ENCODE measurements at regions not wholly inside any gene's neighbourhood (a gene's known extent, or its start where the extent isn't known, plus 50 kb on each side); places are given as distances from the start of the nearest gene placed in this dataset.

DNA sequence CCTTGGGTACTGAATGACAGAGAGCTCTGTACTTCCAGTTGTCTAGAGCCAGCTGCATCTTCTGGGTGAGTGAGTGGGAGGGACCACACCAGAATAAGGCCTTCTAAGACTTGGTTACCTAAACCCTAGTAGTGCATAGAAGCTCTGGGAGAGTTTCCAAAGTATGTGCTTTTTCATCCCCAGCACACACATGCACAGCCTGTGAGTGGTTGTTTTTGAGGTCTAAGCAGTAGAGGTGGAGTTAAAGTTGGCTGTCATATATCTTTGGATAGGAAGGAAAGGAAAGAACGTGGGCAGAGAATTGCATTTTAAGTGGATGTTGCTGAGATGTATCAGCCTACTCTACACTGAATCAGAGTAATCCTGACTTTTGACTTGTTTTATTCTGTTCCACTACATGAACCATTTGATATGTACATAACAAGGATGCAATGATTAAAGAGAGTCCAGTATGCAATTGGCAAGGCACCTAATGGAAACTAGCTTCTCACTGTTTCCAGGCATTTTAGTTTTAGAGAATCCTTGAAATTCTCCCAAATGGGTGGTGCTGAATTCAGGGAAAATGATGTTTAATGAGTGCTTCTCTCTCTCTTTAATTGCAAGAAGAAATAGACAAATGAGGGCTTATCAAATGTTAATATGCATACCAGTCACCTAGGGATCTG, 51.8 kb upstream of the PRICKLE1 start:
- POLR2A ChIA-PET: no interaction called here
- Histone ChIP-seq H3K9me3 (replicated peaks; ENCODE audit: control insufficient read depth, insufficient read depth, low read length) (no peaks in the 10 kb centered on the region), H3K4me2 (ENCODE audit: control insufficient read depth, insufficient read depth) (no peak overlapping the region), H3K4me1 (ENCODE audit: control insufficient read depth, insufficient read depth, low read length) (no peaks in the 10 kb centered on the region), H4K20me1 (ENCODE audit: control insufficient read depth, insufficient read depth) (no peaks in the 10 kb centered on the region), H3K4me3 (no peak overlapping the region), H3K36me3 (ENCODE audit: control insufficient read depth in 2 of 2, insufficient read depth in 2 of 2, low read length in 1 of 2) (no peaks in the 10 kb centered on the region), H3K27ac (ENCODE audit: control insufficient read depth, insufficient read depth) (no peak overlapping the region), H3K79me2 (ENCODE audit: control insufficient read depth, insufficient read depth, low read length) (no peaks in the 10 kb centered on the region), H2AFZ (ENCODE audit: control insufficient read depth, low read depth, low read length) (no peak overlapping the region), H3K27me3 (replicated peaks in 1 of 2; ENCODE audit: control insufficient read depth in 2 of 2, insufficient read depth in 2 of 2, low read length in 1 of 2) (no peaks in the 10 kb centered on the region), H3K9ac (ENCODE audit: control insufficient read depth, insufficient read depth, low read length) (no peak overlapping the region)
- FAIRE-seq (no peak), ATAC-seq (no peak), DNase-seq (ENCODE audit: low read depth, low spot score) (no peak)
- CTCF ChIA-PET: no interaction called here
- BruUV-seq (replicated peaks): no TSS peak
- SMC1A ChIA-PET (ENCODE audit: uncharacterized antibody, unreplicated experiment): interaction anchor here (0.9 kb wide), 1 partner anchor 12 kb away, joined by 3 read pairs; no protein-coding TSS in a partner anchor
- intact Hi-C loops (cut with micrococcal nuclease; ENCODE audit: unreplicated experiment): no loop called here
- RAD21 ChIA-PET (ENCODE audit: unreplicated experiment): no interaction called here
- in situ Hi-C loops (cut with MboI): no loop called here
- 10% methylated on average over 1 of the region's 1 CpG for WGBS (ENCODE audit: insufficient coverage, insufficient replicate concordance, low lambda C conversion rate, missing lambda C conversion rate)
- TF ChIP-seq NBN (IDR thresholded peaks at IDR 0.05) (no peak), PAX5 (IDR thresholded peaks at IDR 0.05; ENCODE audit: borderline replicate concordance, low read depth, low read length) (no peak), LARP7 (IDR thresholded peaks at IDR 0.05) (no peak), NFXL1 (IDR thresholded peaks at IDR 0.05; ENCODE audit: borderline replicate concordance) (no peak), TBL1XR1 (IDR thresholded peaks at IDR 0.05; ENCODE audit: low read depth, low read length) (no peak), SREBF2 (IDR thresholded peaks at IDR 0.05; ENCODE audit: low read length) (no peak)

DNA sequence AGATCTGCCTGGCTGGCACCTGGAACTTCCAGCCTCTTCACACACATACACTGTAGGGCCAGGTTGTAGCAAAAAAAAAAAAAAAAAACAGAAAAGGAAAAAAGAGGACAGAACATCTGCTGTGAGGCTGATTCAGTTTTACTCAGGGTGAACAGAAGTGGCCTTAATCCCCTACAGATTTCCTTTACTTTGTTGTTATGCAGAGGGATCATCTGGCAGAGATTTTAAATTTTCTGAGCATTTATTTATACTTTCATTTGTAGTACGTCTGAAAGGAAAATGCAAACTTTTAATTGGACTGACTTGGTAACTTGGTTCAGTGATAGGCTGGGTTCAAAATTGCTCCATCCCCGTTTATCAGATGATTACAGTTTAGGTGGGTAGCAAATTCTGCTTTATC, 50.8 kb upstream of the PRICKLE1 start:
- ChIA-PET CTCF (no interaction called here), SMC1A (ENCODE audit: uncharacterized antibody, unreplicated experiment) (no interaction called here), RAD21 (ENCODE audit: unreplicated experiment) (no interaction called here), POLR2A (no interaction called here)
- in situ Hi-C loops (cut with MboI): no loop called here
- Histone ChIP-seq H2AFZ (ENCODE audit: control insufficient read depth, low read depth, low read length) (no peak overlapping the region), H3K4me2 (ENCODE audit: control insufficient read depth, insufficient read depth) (no peak overlapping the region), H3K4me3 (no peak overlapping the region), H3K4me1 (ENCODE audit: control insufficient read depth, insufficient read depth, low read length) (no peaks in the 10 kb centered on the region), H3K9ac (ENCODE audit: control insufficient read depth, insufficient read depth, low read length) (no peak overlapping the region), H4K20me1 (ENCODE audit: control insufficient read depth, insufficient read depth) (no peaks in the 10 kb centered on the region), H3K9me3 (replicated peaks; ENCODE audit: control insufficient read depth, insufficient read depth, low read length) (no peaks in the 10 kb centered on the region), H3K27me3 (replicated peaks in 1 of 2; ENCODE audit: control insufficient read depth in 2 of 2, insufficient read depth in 2 of 2, low read length in 1 of 2) (no peaks in the 10 kb centered on the region), H3K79me2 (ENCODE audit: control insufficient read depth, insufficient read depth, low read length) (no peaks in the 10 kb centered on the region), H3K36me3 (ENCODE audit: control insufficient read depth in 2 of 2, insufficient read depth in 2 of 2, low read length in 1 of 2) (no peaks in the 10 kb centered on the region), H3K27ac (ENCODE audit: control insufficient read depth, insufficient read depth) (no peak overlapping the region)
- no TSS peak for BruUV-seq (replicated peaks)
- ATAC-seq (no peak), DNase-seq (ENCODE audit: low read depth, low spot score) (no peak), FAIRE-seq (no peak)
- intact Hi-C loops (cut with micrococcal nuclease; ENCODE audit: unreplicated experiment): no loop called here
- WGBS (ENCODE audit: insufficient coverage, insufficient replicate concordance, low lambda C conversion rate, missing lambda C conversion rate): 24% methylated on average over 2 of the region's 2 CpGs
- no peak for TF ChIP-seq BACH1 (IDR thresholded peaks at IDR 0.05; ENCODE audit: borderline replicate concordance)
- TF ChIP-seq RBBP5 (conservative IDR thresholded peaks at IDR 0.05): no peak
- TF ChIP-seq POLR2AphosphoS2 (IDR thresholded peaks at IDR 0.05; ENCODE audit: low read depth, low read length): no peak
- TF ChIP-seq, protein P1, sequence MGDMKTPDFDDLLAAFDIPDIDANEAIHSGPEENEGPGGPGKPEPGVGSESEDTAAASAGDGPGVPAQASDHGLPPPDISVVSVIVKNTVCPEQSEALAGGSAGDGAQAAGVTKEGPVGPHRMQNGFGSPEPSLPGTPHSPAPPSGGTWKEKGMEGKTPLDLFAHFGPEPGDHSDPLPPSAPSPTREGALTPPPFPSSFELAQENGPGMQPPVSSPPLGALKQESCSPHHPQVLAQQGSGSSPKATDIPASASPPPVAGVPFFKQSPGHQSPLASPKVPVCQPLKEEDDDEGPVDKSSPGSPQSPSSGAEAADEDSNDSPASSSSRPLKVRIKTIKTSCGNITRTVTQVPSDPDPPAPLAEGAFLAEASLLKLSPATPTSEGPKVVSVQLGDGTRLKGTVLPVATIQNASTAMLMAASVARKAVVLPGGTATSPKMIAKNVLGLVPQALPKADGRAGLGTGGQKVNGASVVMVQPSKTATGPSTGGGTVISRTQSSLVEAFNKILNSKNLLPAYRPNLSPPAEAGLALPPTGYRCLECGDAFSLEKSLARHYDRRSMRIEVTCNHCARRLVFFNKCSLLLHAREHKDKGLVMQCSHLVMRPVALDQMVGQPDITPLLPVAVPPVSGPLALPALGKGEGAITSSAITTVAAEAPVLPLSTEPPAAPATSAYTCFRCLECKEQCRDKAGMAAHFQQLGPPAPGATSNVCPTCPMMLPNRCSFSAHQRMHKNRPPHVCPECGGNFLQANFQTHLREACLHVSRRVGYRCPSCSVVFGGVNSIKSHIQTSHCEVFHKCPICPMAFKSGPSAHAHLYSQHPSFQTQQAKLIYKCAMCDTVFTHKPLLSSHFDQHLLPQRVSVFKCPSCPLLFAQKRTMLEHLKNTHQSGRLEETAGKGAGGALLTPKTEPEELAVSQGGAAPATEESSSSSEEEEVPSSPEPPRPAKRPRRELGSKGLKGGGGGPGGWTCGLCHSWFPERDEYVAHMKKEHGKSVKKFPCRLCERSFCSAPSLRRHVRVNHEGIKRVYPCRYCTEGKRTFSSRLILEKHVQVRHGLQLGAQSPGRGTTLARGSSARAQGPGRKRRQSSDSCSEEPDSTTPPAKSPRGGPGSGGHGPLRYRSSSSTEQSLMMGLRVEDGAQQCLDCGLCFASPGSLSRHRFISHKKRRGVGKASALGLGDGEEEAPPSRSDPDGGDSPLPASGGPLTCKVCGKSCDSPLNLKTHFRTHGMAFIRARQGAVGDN (IDR thresholded peaks at IDR 0.05): no peak
- TF ChIP-seq BCL11A (IDR thresholded peaks at IDR 0.05; ENCODE audit: low read depth, low read length): no peak
- TF ChIP-seq HDAC6 (IDR thresholded peaks at IDR 0.05; ENCODE audit: unreplicated experiment): no peak
- TF ChIP-seq E4F1 (IDR thresholded peaks at IDR 0.05; ENCODE audit: borderline replicate concordance, partially characterized antibody): no peak

Data from GM12878 (cell line).